SK-N-MC (cell line): ENCODE measurements at regions not wholly inside any gene's neighbourhood (a gene's known extent, or its start where the extent isn't known, plus 50 kb on each side); places are given as distances from the start of the nearest gene placed in this dataset.

ENCODE experiments used
- EZH2 ChIP-seq: fragments of 200-600 bp; sonication (generic); IDR thresholded peaks from one replicate; pipeline ENCODE4 v1.6.1; 2017; ENCODE audit warnings: antibody characterized with exemption
- POLR2AphosphoS5 ChIP-seq: IDR thresholded peaks from 2 replicates; pipeline ENCODE4 v1.6.1; 2012; ENCODE audit warnings: mild to moderate bottlenecking, low read depth, low read length, borderline replicate concordance

GRCh38 chr11:115656041-115656440 is 151.8 kb upstream of the CADM1 start:
- TF ChIP-seq POLR2AphosphoS5 (no peak), EZH2 (no peak)
